Stimulated activated naive CD4-positive, alpha-beta T cell (primary cell): ENCODE measurements at regions not wholly inside any gene's neighbourhood (a gene's known extent, or its start where the extent isn't known, plus 50 kb on each side); places are given as distances from the start of the nearest gene placed in this dataset.

Source experiments
- DNase-seq, 6 experiments: peaks; one replicate each; lab custom pipeline; 2025; lab: John Stamatoyannopoulos, UW

- DNase-seq = no peak
These were observed 246.7 kb downstream of the PTPRU start for GRCh38 chr1:29482991-29483390.

GRCh38 chr1:29482064-29482463, 245.7 kb downstream of the PTPRU start:
- DNase-seq = no peak

GRCh38 chr1:29481031-29481430, 244.7 kb downstream of the PTPRU start:
- DNase-seq = no peak

- no peak for DNase-seq
These were observed 242.6 kb downstream of the PTPRU start for GRCh38 chr1:29478879-29479278.

GRCh38 chr1:29478151-29478791, 241.9 kb downstream of the PTPRU start:
- no peak for DNase-seq

- no peak for DNase-seq
These were observed 239.0 kb downstream of the PTPRU start for GRCh38 chr1:29475326-29475725.

- DNase-seq = no peak
These were observed 238.2 kb downstream of the PTPRU start for GRCh38 chr1:29474274-29475244.

GRCh38 chr1:29473161-29473855, 237.0 kb downstream of the PTPRU start:
- DNase-seq = no peak

- no peak for DNase-seq
These were observed 235.4 kb downstream of the PTPRU start for GRCh38 chr1:29471487-29472313.

GRCh38 chr1:29470788-29471119, 234.4 kb downstream of the PTPRU start:
- no peak for DNase-seq

- no peak for DNase-seq
These were observed 233.9 kb downstream of the PTPRU start for GRCh38 chr1:29470087-29470787.

GRCh38 chr1:29469457-29469856, 233.1 kb downstream of the PTPRU start:
- no peak for DNase-seq

GRCh38 chr1:29467989-29468900, 231.9 kb downstream of the PTPRU start:
- DNase-seq = no peak

GRCh38 chr1:29466258-29466657, 229.9 kb downstream of the PTPRU start:
- no peak for DNase-seq

- DNase-seq = no peak
These were observed 229.4 kb downstream of the PTPRU start for GRCh38 chr1:29465755-29466154.

- no peak for DNase-seq
These were observed 225.8 kb downstream of the PTPRU start for GRCh38 chr1:29462096-29462495.

- DNase-seq = no peak
These were observed 224.9 kb downstream of the PTPRU start for GRCh38 chr1:29461115-29461739.

- DNase-seq = no peak
These were observed 224.4 kb downstream of the PTPRU start for GRCh38 chr1:29460694-29461093.

- DNase-seq = no peak
These were observed 223.8 kb downstream of the PTPRU start for GRCh38 chr1:29460041-29460610.

- no peak for DNase-seq
These were observed 223.3 kb downstream of the PTPRU start for GRCh38 chr1:29459620-29459945.
